AG10803 (cell line): ENCODE measurements at regions not wholly inside any gene's neighbourhood (a gene's known extent, or its start where the extent isn't known, plus 50 kb on each side); places are given as distances from the start of the nearest gene placed in this dataset.
A peak's percentile ranks its signal among the peaks of the same experiment; 100 is the strongest.

Experiments used
- DNase-seq: peaks from one replicate; pipeline ENCODE4 v3.0.0; 2010; ENCODE audit warnings: low read depth
- H3K4me3 ChIP-seq: 2 replicates; pipeline ENCODE4 v1.5.1; 2011; ENCODE audit warnings: mild to moderate bottlenecking, low read length, control low read depth
- TF ChIP-seq, protein P1 (sequence below): conservative IDR thresholded peaks from 2 replicates; pipeline ENCODE4 v1.5.1; 2011; ENCODE audit warnings: mild to moderate bottlenecking, low read length, control low read depth, inconsistent platforms

DNA sequence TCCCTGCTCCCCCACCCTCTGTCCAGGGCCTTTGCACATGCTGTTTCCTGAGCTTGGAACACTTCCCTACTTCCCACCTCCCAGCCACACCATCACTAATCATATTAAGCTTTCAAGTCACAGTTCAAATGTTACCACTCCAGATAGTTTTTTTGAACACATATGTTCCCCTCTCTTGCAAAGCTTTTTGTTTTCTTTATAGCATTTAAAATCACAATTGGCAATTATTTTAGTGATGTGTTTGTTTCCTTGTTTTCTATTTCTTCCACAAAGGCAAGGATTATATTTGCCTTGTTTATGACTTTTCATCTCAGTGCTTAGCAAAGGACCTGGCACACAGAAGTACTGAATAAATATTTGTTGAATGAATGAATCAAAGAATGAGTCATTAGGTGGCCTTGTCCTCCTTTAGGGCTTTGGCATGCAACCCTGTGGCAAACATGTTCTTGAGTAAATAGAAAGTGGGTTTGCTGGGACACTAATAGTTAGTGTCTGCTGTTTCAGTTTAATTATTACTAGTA lies 386.8 kb downstream of the FGF10 start:
- DNase-seq = peak; percentile 17
- TF ChIP-seq, protein P1, sequence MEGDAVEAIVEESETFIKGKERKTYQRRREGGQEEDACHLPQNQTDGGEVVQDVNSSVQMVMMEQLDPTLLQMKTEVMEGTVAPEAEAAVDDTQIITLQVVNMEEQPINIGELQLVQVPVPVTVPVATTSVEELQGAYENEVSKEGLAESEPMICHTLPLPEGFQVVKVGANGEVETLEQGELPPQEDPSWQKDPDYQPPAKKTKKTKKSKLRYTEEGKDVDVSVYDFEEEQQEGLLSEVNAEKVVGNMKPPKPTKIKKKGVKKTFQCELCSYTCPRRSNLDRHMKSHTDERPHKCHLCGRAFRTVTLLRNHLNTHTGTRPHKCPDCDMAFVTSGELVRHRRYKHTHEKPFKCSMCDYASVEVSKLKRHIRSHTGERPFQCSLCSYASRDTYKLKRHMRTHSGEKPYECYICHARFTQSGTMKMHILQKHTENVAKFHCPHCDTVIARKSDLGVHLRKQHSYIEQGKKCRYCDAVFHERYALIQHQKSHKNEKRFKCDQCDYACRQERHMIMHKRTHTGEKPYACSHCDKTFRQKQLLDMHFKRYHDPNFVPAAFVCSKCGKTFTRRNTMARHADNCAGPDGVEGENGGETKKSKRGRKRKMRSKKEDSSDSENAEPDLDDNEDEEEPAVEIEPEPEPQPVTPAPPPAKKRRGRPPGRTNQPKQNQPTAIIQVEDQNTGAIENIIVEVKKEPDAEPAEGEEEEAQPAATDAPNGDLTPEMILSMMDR = no peak

GRCh38 chr5:44001675-44002380 lies 387.4 kb downstream of the FGF10 start:
- DNase-seq = no peak
- TF ChIP-seq, protein P1 = no peak
- no peak overlapping the region for H3K4me3 ChIP-seq

More for the DNA sequence above, 386.8 kb downstream of the FGF10 start:
- H3K4me3 ChIP-seq = no peak overlapping the region

- TF ChIP-seq, protein P1 = no peak
- no peak overlapping the region for H3K4me3 ChIP-seq
- no peak for DNase-seq
Observed at GRCh38 chr5:44001236-44001635, 388.0 kb downstream of the FGF10 start.

- no peak overlapping the region for H3K4me3 ChIP-seq
- TF ChIP-seq, protein P1 = no peak
- no peak for DNase-seq
Observed at GRCh38 chr5:43997647-43998272, 391.5 kb downstream of the FGF10 start.

DNA sequence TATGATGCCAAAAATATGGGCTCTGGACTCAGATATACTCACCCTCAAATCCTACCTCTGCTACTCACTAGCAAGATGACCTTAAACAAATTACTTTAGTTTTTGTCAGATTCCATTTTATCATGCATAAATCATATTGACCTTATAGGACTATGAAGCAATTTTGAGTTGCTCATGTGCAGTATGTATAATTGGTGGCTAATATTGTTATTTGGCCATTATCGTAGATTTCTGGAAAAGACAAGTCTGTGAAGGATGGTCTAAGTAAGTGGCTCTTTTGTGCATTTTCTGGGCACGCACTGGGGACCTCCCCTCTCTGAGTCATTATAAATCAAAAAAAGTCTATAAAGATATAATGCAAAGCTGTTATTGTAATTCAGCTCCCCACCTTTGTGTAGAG lies 393.0 kb downstream of the FGF10 start:
- no peak for DNase-seq

DNA sequence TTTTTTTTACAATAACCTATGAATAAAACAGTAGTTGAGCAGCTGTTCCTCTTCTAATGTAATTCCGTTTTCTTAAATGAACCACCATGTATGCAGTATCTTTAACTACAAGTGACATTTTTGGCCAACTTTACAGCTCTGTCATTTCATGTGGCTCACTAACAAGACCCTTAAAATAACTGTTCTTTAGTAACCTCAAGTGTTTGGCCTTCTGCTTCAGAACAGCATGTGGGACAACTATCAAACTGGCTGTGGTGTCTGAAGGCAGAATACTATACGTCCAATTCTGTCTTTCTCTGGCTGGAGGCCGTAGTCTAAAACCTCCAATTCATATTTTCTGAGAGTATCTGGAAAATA lies 391.4 kb downstream of the NNT start:
- TF ChIP-seq, protein P1 = no peak
- H3K4me3 ChIP-seq = no peak overlapping the region
- DNase-seq = no peak

More for the DNA sequence above, 393.0 kb downstream of the FGF10 start:
- TF ChIP-seq, protein P1 = no peak
- H3K4me3 ChIP-seq = no peak overlapping the region
